AG09319 (cell line): ENCODE measurements at regions not wholly inside any gene's neighbourhood (a gene's known extent, or its start where the extent isn't known, plus 50 kb on each side); places are given as distances from the start of the nearest gene placed in this dataset.

Experiments
- DNase-seq: peaks from one replicate; pipeline ENCODE4 v3.0.0-alpha.2; 2010; ENCODE audit warnings: low read depth; ENCODE audit errors: extremely low read depth
- TF ChIP-seq, protein P1 (sequence below): IDR thresholded peaks from 2 replicates; pipeline ENCODE4 v1.5.1; 2011; ENCODE audit warnings: low read depth, mild to moderate bottlenecking, inconsistent platforms, low read length, moderate library complexity

DNA sequence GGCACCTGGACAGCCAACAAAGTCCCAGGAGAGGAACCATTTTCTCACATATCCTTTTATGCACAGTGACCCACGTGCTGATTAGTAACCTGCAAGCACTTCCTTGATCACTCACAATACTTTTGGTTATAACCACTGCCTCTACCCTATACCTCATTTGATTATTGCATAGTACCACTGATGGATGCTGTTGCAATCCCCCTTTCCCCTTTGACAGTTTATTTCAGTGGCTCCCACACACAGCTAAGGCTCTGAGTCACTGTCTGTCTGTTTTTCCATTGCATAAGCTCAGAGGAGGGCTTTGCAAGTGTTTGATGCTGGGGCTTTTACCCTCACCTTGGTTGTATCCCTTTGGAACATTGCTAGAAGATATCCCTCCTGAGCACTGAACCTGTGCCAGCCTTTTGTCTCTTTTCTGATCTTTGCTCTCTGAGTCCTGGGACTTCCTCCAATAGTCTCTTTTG, 101.7 kb upstream of the RBBP8 start:
- TF ChIP-seq, protein P1, sequence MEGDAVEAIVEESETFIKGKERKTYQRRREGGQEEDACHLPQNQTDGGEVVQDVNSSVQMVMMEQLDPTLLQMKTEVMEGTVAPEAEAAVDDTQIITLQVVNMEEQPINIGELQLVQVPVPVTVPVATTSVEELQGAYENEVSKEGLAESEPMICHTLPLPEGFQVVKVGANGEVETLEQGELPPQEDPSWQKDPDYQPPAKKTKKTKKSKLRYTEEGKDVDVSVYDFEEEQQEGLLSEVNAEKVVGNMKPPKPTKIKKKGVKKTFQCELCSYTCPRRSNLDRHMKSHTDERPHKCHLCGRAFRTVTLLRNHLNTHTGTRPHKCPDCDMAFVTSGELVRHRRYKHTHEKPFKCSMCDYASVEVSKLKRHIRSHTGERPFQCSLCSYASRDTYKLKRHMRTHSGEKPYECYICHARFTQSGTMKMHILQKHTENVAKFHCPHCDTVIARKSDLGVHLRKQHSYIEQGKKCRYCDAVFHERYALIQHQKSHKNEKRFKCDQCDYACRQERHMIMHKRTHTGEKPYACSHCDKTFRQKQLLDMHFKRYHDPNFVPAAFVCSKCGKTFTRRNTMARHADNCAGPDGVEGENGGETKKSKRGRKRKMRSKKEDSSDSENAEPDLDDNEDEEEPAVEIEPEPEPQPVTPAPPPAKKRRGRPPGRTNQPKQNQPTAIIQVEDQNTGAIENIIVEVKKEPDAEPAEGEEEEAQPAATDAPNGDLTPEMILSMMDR: no peak
- no peak for DNase-seq

DNA sequence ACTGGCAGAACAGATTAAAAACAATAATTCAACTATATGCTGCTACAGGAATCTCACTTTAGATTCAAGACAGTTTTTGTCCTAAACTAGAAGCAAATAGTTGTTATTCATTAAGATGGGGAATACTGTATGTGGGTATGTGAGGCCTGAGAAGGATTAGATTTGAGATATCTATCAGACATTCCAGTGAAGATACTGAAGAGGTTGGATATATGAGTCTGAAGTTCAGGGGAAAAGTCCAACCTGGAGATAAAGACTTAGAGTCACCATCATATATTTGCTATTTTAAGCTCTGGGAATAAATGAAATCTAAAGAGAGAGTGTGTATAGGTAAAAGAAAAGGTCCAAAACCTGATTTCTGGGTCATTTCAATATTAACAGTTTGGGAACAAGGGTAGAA, 96.2 kb upstream of the RBBP8 start:
- TF ChIP-seq, protein P1: no peak
- no peak for DNase-seq

DNA sequence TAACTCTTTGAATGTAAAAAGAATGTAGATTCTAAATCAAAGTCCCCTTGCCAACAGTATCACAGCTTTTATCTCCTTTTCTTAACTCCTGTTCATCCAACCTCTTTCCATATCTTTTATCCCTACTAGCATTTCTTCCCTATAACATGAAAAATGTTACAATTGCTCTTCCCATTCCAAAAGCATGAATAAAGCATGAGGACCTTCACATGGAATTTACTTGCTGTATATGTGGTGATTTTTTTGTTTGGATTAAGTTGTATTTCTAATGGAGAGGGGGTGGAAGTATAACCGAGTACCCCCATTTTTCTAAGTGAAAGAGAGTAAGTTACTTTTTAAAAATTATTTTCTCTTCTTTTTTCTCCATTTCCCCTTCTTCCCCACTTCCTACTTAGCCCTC, 94.9 kb upstream of the RBBP8 start:
- TF ChIP-seq, protein P1: no peak
- no peak for DNase-seq

DNA sequence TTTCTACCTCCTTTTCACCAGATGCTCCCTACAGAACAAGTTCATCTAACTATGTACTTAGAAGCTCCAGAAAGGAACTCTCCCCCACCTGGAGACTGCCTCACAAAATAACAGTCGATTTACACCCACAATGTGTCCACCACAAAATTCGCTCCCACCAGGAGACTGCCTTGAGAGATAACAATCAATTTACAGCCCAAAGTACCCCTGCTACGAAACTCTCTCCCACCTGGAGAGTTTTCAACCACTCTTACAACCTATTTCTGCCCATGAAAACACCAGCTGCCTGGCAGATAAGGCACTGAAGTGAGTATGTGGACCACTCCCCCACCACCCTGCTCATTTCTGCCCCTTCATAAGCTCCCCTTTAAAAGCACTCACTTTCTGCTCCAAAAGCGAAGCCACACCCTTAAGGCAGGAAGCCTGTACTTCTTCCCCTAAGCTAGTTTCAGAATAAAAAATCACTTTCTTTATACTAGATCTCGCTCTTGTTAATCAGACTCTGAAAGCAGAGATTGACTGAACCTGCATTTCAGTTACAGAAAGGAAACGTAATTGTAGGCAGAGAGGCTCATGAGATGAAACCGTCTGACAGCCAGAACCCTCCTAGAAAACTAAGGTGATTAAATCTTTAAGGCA, 94.4 kb upstream of the RBBP8 start:
- no peak for DNase-seq
- TF ChIP-seq, protein P1: no peak

DNA sequence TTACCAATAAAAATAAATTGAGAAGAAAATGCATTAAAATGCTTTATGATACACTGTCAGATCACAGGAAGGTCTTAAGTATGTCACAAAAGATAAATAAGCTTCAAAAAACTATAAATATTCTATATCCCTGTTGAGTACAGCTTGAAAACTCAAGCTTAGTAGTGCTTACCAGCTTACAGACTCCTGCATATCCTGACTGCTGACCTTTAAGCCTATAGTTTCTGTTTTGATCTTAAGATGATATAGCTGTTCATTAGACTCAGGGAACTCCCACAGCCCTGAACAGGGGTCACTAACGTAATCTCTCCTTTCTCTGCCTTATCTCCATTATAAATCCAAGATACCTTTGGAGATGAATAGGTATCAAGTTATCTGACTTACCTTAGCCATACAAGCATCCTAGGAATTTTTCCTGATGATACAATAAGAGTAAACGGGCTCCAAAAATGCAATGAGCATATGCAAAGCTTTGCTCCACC, 93.7 kb upstream of the RBBP8 start:
- TF ChIP-seq, protein P1: no peak
- no peak for DNase-seq

DNA sequence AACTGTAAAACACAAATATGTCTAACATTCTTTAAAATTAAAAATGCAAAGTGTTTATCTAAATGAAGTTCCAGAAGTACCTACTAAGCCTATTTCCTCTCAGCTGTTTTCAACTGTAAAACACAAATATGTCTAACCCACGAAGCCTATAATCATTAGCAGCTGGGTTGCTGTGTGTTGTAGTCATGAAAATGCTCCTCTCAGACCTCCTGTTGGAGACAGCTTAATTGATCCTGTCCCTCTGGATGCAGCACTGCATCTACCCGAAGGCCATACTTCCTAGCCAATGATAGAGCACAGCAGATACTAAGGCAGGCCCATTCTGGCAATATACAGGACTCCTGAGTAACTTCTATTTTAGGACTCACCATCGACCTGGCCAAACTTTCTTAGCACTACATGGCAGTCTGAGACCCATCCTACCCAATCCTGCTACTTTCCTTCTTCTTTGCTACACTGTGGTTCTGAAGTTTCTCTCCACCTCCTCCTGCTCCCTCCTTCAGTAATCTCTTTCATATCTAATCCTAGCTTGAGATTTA, 92.5 kb upstream of the RBBP8 start:
- TF ChIP-seq, protein P1: no peak
- peak; percentile 52 for DNase-seq

DNA sequence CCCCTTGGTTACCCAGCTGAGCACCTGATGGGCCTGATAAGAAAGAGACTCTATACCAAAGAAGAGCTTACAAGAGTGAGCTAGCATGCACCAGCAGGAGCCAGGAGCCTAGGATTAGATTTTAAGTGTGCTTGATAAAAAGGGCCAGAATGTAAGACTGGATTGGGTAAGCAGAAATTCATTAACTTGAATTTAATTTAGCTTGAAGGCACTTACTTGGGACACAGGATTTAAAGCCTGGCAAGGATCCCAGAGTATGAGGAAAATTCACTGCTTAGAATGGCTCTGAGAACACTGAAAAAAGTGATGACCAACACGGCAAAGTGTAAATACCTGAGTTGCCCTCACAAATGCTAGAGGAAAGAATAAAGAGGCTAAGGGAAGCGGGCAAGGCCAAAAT, 91.3 kb upstream of the RBBP8 start:
- TF ChIP-seq, protein P1: no peak
- peak; percentile 52 for DNase-seq
